Mucosa of rectum (tissue), 2 donors: ENCODE measurements at regions not wholly inside any gene's neighbourhood (a gene's known extent, or its start where the extent isn't known, plus 50 kb on each side); places are given as distances from the start of the nearest gene placed in this dataset.
"Not testable (repeated sequence)": the region's sequence is repeated elsewhere in the genome, so short reads cannot be mapped to it uniquely, and the experiment has no call there.

Experiments
- H3K27ac ChIP-seq, 2 donors: one replicate each; pipeline ENCODE4 v1.7.0; 2013; ENCODE audit warnings: inconsistent platforms in 2 of 2, low read depth in 2 of 2, low read length in 2 of 2
- H3K27me3 ChIP-seq, 2 donors: one replicate each; pipeline ENCODE4 v1.7.0; 2013; ENCODE audit warnings: low read length in 2 of 2; ENCODE audit not compliant: control insufficient read depth in 2 of 2, insufficient read depth in 2 of 2
- H3K36me3 ChIP-seq, 2 donors: one replicate each; pipeline ENCODE4 v1.7.0; 2013; ENCODE audit warnings: low read length in 2 of 2; ENCODE audit not compliant: control insufficient read depth in 2 of 2, insufficient read depth in 2 of 2
- H3K4me1 ChIP-seq, 2 donors: one replicate each; pipeline ENCODE4 v1.7.0; 2013; ENCODE audit warnings: low read length in 2 of 2, mild to moderate bottlenecking in 1 of 2; ENCODE audit not compliant: control insufficient read depth in 2 of 2, insufficient read depth in 2 of 2
- H3K4me3 ChIP-seq, 2 donors: one replicate each; pipeline ENCODE4 v1.7.0; 2013; ENCODE audit warnings: low read length in 2 of 2
- H3K9ac ChIP-seq, 2 donors: one replicate each; pipeline ENCODE4 v1.7.0; 2013; ENCODE audit warnings: low read length in 2 of 2, low read depth in 1 of 2, mild to moderate bottlenecking in 1 of 2
- H3K9me3 ChIP-seq, 2 donors: one replicate each; pipeline ENCODE4 v1.7.0; 2013; ENCODE audit warnings: low read length in 2 of 2; ENCODE audit not compliant: control insufficient read depth in 2 of 2
- donor health status: healthy.
- donor health status: Normal muscosa, but diverticular disease.

DNA sequence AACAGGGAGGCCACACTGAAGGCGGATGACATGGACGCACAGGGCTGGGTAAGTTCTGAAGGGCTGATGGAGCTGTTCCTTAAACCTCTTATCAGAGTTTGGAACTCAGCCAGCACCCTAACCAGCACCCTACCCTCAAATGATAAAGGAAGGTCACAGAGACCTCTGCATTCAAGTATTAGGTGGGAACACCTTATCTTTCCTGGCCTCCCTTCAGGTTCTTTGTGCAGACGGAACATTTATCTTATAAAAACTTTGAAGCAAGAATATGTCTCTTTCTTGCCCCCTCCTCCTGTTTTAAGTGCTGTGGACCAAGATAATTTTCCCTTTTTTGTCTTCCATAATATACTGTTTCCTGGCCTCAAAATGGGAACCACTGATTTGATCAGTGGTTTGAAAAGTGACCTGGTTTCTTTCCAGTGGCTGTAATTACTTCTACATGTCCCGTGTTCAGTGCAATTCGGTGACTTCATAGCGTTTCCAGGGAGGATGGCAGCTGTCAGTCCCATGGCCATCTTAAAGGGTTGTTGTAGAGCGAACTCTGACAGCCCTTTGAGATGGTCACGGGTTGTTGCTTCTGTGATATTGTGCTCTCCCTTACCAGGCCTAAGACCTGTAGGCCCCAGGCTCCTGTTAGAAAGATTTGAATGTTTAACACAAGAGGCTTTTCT lies 213.2 kb upstream of the MYLIP start:
- Histone ChIP-seq H3K36me3 (no peaks in the 10 kb centered on the region), H3K4me1 (no peaks in the 10 kb centered on the region), H3K27ac (no peak overlapping the region), H3K27me3 (no peaks in the 10 kb centered on the region), H3K9me3 (no peaks in the 10 kb centered on the region), H3K4me3 (no peak overlapping the region), H3K9ac (no peak overlapping the region)

- no peak overlapping the region for H3K27ac ChIP-seq
- no peaks in the 10 kb centered on the region for H3K36me3 ChIP-seq
- H3K4me3 ChIP-seq = no peak overlapping the region
- H3K27me3 ChIP-seq = no peaks in the 10 kb centered on the region
- H3K9ac ChIP-seq = no peak overlapping the region
- H3K4me1 ChIP-seq = no peaks in the 10 kb centered on the region
- H3K9me3 ChIP-seq = no peaks in the 10 kb centered on the region
Measured at GRCh38 chr6:15914553-15914952, 214.3 kb upstream of the MYLIP start.

DNA sequence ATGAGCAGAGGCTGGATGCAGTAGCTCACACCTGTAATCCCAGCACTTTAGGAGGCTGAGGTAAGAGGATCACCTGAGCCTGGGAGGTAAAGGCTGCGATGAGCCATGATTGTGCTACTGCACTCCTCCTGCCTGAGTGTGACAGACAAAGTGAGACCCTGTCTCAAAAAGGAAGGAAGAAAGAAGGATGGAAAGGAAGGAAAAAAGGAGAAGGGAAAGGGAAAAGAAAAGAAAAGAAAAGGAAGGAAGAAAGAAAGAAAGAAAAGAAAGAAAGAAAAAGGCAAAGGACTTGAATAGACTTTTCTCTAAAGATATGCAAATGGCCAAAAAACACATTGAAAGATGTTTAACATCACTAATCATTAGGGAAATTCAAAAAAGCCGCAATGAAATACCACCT lies 215.3 kb upstream of the MYLIP start:
- no peak overlapping the region for H3K9ac ChIP-seq
- H3K4me1 ChIP-seq = no peaks in the 10 kb centered on the region
- H3K27ac ChIP-seq = no peak overlapping the region
- no peaks in the 10 kb centered on the region for H3K36me3 ChIP-seq
- H3K4me3 ChIP-seq = no peak overlapping the region
- H3K9me3 ChIP-seq = no peaks in the 10 kb centered on the region
- no peaks in the 10 kb centered on the region for H3K27me3 ChIP-seq

- no peak overlapping the region for H3K4me3 ChIP-seq
- no peaks in the 10 kb centered on the region for H3K4me1 ChIP-seq
- H3K36me3 ChIP-seq = no peaks in the 10 kb centered on the region
- H3K9me3 ChIP-seq = no peaks in the 10 kb centered on the region
- no peak overlapping the region for H3K9ac ChIP-seq
- no peaks in the 10 kb centered on the region for H3K27me3 ChIP-seq
- H3K27ac ChIP-seq = no peak overlapping the region
Measured at GRCh38 chr6:15912505-15913400, 216.1 kb upstream of the MYLIP start.

DNA sequence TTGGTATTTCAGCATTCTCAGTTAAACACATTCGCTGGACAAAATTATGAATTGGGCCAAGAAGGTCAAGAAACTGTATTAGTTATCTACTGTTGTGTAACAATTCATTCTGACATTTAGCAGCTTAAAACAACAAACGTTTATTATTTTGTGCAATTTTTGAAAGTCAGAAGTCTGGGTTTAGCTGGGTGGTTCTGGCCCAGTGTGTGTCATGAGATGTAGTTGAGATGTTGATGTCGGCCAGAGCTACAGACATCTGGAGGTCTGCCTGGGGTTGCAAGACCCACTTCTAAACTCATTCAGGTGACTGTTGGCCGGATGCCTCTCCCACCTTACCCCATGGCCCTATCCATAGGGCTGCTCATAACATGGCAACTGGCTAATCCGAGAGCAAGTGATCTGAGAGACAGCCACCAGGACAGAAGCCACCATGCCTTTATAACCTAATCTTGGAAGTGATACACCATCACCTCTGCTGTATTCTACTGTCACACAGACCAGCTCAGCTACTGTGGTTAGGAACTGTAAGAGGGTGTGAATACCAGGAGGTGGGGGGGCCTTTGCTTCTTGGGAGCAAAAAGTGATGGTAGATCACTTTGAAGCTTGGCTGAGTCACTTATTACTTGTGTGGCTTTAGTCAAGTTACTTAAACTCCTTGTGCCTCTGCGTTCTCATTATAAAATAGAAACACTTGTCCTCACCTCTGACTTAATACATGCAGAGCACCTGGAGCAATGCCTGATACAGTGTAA lies 217.0 kb upstream of the MYLIP start:
- Histone ChIP-seq H3K27me3 (no peaks in the 10 kb centered on the region), H3K9ac (no peak overlapping the region), H3K9me3 (no peaks in the 10 kb centered on the region), H3K4me3 (no peak overlapping the region), H3K4me1 (no peaks in the 10 kb centered on the region), H3K27ac (no peak overlapping the region), H3K36me3 (no peaks in the 10 kb centered on the region)

DNA sequence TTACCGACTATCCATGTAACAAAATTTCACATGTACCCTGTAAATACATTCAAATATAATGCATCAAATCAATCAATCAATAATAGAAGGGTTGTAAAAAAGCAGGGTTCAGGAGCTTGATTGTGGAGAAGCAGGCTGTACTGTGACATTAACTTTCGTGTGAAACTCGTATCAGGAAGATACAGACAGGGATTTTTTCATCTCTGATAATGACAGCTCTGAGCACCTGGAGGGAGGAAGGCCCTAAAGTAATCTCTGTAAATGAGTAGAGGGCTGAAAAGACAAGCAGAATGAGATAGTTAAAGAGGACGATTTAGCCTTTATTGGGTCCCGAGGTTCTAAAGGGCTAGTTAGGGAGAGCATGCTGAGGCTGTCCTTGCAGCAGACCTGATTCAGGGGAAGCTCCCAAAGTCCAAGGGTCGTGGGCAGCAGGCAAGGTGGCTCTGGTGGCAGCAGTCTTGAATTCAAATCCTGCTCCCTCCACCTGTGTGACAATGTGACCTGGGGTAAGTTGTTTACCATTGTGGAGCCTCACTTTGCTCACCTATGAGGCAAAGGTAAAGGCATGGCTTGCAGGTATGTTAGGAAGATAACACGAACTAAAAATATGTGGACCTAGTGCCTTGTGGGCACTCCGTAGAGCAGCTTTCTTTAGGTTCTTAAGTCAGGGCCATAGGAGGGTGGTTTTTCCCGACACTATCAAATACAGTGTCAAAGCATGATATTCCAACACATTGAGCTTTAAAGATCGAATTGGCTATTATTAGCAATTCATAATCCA lies 219.4 kb upstream of the MYLIP start:
- H3K27me3 ChIP-seq = no peaks in the 10 kb centered on the region
- H3K36me3 ChIP-seq = no peaks in the 10 kb centered on the region
- H3K9me3 ChIP-seq = no peaks in the 10 kb centered on the region
- no peaks in the 10 kb centered on the region for H3K4me1 ChIP-seq
- no peak overlapping the region for H3K9ac ChIP-seq
- H3K27ac ChIP-seq = no peak overlapping the region
- H3K4me3 ChIP-seq = no peak overlapping the region

DNA sequence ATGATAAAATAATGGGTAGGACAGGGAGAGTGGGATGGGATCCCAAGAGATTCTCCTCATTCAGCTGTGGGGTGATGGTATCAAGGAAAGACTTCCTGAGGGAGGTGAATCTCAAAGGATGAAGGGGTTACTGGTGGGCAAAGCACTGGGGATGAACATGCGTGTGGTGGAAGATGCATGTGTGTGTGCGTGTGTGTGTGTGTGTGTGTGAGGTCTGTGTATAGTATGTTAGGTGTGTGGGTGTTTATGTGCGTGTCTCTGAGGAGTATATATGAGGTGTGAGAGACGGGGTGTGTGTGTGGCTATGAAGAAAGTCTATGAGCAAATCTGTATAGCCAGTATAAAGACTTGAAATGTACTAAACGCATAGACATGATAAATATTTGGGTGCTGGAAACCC lies 220.0 kb upstream of the MYLIP start:
- H3K9ac ChIP-seq = no peak overlapping the region
- H3K4me1 ChIP-seq = no peaks in the 10 kb centered on the region
- H3K4me3 ChIP-seq = no peak overlapping the region
- H3K9me3 ChIP-seq = no peaks in the 10 kb centered on the region
- no peaks in the 10 kb centered on the region for H3K36me3 ChIP-seq
- no peaks in the 10 kb centered on the region for H3K27me3 ChIP-seq
- no peak overlapping the region for H3K27ac ChIP-seq

DNA sequence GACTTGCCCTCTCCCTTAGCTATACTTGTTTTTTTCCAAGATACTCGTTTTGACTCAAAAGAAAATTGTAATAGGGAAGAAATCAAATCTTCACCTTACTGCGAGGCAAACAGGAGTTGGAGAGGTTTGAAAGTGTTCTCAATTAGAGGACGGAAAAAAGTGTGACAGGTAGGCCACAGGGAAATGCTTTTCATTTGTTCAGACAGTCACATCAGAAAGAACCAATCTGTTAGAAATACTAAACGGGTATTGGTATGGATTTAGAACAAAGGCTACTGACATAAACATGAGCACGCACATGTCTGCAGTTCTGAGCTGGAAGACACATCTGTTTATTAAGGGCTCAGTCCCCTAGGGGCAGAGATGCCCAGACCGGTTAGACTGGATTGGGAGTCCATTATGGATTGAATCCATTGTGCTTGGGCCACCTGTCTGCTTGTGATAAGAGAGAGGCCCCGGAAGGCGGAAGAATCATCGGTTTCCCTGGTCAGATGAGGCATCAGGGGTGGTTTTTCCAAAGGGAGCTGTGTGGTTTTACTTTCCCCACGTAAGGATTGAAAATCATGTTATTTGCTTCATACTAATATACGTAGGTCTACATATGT lies 220.9 kb upstream of the MYLIP start:
- Histone ChIP-seq H3K36me3 (no peaks in the 10 kb centered on the region), H3K9ac (no peak overlapping the region), H3K27me3 (no peaks in the 10 kb centered on the region), H3K27ac (no peak overlapping the region), H3K4me1 (no peaks in the 10 kb centered on the region), H3K9me3 (no peaks in the 10 kb centered on the region), H3K4me3 (no peak overlapping the region)

GRCh38 chr6:15907220-15907913 lies 221.5 kb upstream of the MYLIP start:
- H3K9ac ChIP-seq, H3K27me3 ChIP-seq, H3K4me3 ChIP-seq, H3K36me3 ChIP-seq, H3K4me1 ChIP-seq, H3K9me3 ChIP-seq, H3K27ac ChIP-seq: not testable (repeated sequence)
